CD4-positive, CD25-positive, alpha-beta regulatory T cell (primary cell): ENCODE measurements at regions not wholly inside any gene's neighbourhood (a gene's known extent, or its start where the extent isn't known, plus 50 kb on each side); places are given as distances from the start of the nearest gene placed in this dataset.

ENCODE experiments used
- ATAC-seq, 2 donors: fragments of 150-1000 bp; cut with Tn5 transposase; one replicate each; pipeline ENCODE4 v1.10.0; 2021; ENCODE audit warnings: low read depth in 2 of 2, moderate number of reproducible peaks in 2 of 2, moderate library complexity in 1 of 2
- DNase-seq, 3 donors: peaks; one replicate each; pipeline versions ENCODE4 v3.0.0 to v3.0.0-alpha.2; 2012 to 2022; ENCODE audit warnings: mixed read lengths in 1 of 3
- H3K27ac ChIP-seq: one replicate; pipeline ENCODE4 v1.7.0; 2013; ENCODE audit warnings: mild to moderate bottlenecking, low read length; ENCODE audit not compliant: insufficient read depth, poor library complexity, severe bottlenecking
- H3K27me3 ChIP-seq: one replicate; pipeline ENCODE4 v1.7.0; 2013; ENCODE audit warnings: low read length; ENCODE audit not compliant: control insufficient read depth, insufficient read depth
- H3K36me3 ChIP-seq: one replicate; pipeline ENCODE4 v1.7.0; 2013; ENCODE audit warnings: mild to moderate bottlenecking, low read length, moderate library complexity; ENCODE audit not compliant: control insufficient read depth, insufficient read depth
- H3K4me1 ChIP-seq: 2 replicates; pipeline ENCODE4 v1.7.0; 2013; ENCODE audit warnings: mild to moderate bottlenecking, low read length; ENCODE audit not compliant: insufficient read depth, control insufficient read depth, poor library complexity, severe bottlenecking
- H3K4me3 ChIP-seq: one replicate; pipeline ENCODE4 v1.7.0; 2013; ENCODE audit warnings: low read depth, mild to moderate bottlenecking, low read length, moderate library complexity
- H3K9me3 ChIP-seq, 2 experiments: 1 replicate in 1 of 2; 2 replicates in 1 of 2; pipeline ENCODE4 v1.7.0; 2013; ENCODE audit warnings: low read length in 2 of 2, mild to moderate bottlenecking in 1 of 2, moderate library complexity in 1 of 2; ENCODE audit not compliant: control insufficient read depth in 2 of 2
- H3K27ac Mint-ChIP-seq, 3 donors: one replicate each; pipeline ENCODE4 v1.8.0; 2020 to 2022; ENCODE audit warnings: mild to moderate bottlenecking in 3 of 3, mixed read lengths in 3 of 3, moderate library complexity in 2 of 3
- H3K27me3 Mint-ChIP-seq: one replicate; pipeline ENCODE4 v1.8.0; 2022; ENCODE audit warnings: mild to moderate bottlenecking, mixed read lengths
- H3K36me3 Mint-ChIP-seq: one replicate; pipeline ENCODE4 v1.8.0; 2020; ENCODE audit warnings: mixed read lengths
- H3K4me1 Mint-ChIP-seq, 4 donors: one replicate each; pipeline ENCODE4 v1.8.0; 2020 to 2022; ENCODE audit warnings: mixed read lengths in 4 of 4, mild to moderate bottlenecking in 1 of 4
- H3K4me3 Mint-ChIP-seq, 4 donors: one replicate each; pipeline ENCODE4 v1.8.0; 2020 to 2022; ENCODE audit warnings: mild to moderate bottlenecking in 4 of 4, mixed read lengths in 4 of 4, moderate library complexity in 3 of 4
- H3K9me3 Mint-ChIP-seq, 7 donors: one replicate each; pipeline ENCODE4 v1.8.0; 2020 to 2022; ENCODE audit warnings: mixed read lengths in 7 of 7, mild to moderate bottlenecking in 3 of 7, moderate library complexity in 2 of 7

DNA sequence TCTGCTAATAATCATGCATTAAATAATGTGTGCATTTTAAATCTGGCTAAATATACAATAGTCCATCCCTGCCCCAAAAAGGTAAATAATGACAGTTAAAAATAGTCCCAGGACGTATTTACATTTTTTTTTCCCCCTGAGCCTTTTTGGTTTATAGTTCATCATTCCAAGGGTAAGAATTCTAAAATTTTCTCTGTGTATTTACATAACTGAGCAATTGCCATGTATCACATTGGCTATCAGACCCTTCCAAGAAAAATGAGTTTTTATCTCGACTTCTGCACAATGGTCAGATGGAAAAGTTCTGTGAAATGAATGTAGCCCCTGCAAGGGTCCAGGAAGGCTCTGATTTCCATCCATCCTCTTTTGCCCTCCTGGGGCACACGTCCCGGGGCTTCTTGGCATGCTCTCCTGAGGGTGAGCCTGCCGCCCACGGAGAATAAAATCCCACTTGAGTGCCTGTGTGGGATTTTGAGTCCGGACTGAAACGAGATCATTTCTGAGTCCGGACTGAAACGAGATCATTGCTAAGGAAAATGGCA, 94.1 kb upstream of the ANO1 start:
- Histone ChIP-seq H3K27me3 (peaks cover 2% of the 10 kb centered on the region), H3K36me3 (no peaks in the 10 kb centered on the region), H3K4me3 (no peak overlapping the region), H3K27ac (no peak overlapping the region), H3K9me3 (no peaks in the 10 kb centered on the region), H3K4me1 (no peaks in the 10 kb centered on the region)
- H3K4me3 Mint-ChIP-seq = peak overlapping the region in 1 of 4 donors; percentile 43
- H3K27ac Mint-ChIP-seq = no peak overlapping the region
- peaks cover 0 to 6% (median 0%) of the 10 kb centered on the region in 7 donors for H3K9me3 Mint-ChIP-seq
- peaks cover 0 to 5% (median 0%) of the 10 kb centered on the region in 4 donors for H3K4me1 Mint-ChIP-seq
- no peaks in the 10 kb centered on the region for H3K36me3 Mint-ChIP-seq
- H3K27me3 Mint-ChIP-seq = peaks cover 41% of the 10 kb centered on the region
- DNase-seq (no peak), ATAC-seq (no peak)

- H3K4me3 ChIP-seq = no peak overlapping the region
- H3K4me1 ChIP-seq = no peaks in the 10 kb centered on the region
- DNase-seq = no peak
- no peak overlapping the region for H3K27ac ChIP-seq
- H3K9me3 Mint-ChIP-seq = peaks cover 0 to 6% (median 0%) of the 10 kb centered on the region in 7 donors
- H3K36me3 Mint-ChIP-seq = no peaks in the 10 kb centered on the region
- H3K9me3 ChIP-seq = no peaks in the 10 kb centered on the region
- ATAC-seq = no peak
- no peaks in the 10 kb centered on the region for H3K36me3 ChIP-seq
- peaks cover 38% of the 10 kb centered on the region for H3K27me3 Mint-ChIP-seq
- H3K4me3 Mint-ChIP-seq = peak overlapping the region in 1 of 4 donors; percentile 3
- H3K27ac Mint-ChIP-seq = no peak overlapping the region
- H3K4me1 Mint-ChIP-seq = peaks cover 0 to 5% (median 0%) of the 10 kb centered on the region in 4 donors
- peaks cover 2% of the 10 kb centered on the region for H3K27me3 ChIP-seq
These were observed 93.5 kb upstream of the ANO1 start for GRCh38 chr11:69984457-69985261.

- Histone ChIP-seq H3K4me3 (no peak overlapping the region), H3K27me3 (peaks cover 2% of the 10 kb centered on the region), H3K27ac (no peak overlapping the region), H3K36me3 (no peaks in the 10 kb centered on the region), H3K9me3 (no peaks in the 10 kb centered on the region), H3K4me1 (no peaks in the 10 kb centered on the region)
- DNase-seq (no peak), ATAC-seq (no peak)
- no peak overlapping the region for H3K27ac Mint-ChIP-seq
- peaks cover 0 to 5% (median 0%) of the 10 kb centered on the region in 4 donors for H3K4me1 Mint-ChIP-seq
- H3K9me3 Mint-ChIP-seq = peaks cover 0 to 6% (median 0%) of the 10 kb centered on the region in 7 donors
- no peaks in the 10 kb centered on the region for H3K36me3 Mint-ChIP-seq
- peaks cover 40% of the 10 kb centered on the region for H3K27me3 Mint-ChIP-seq
- H3K4me3 Mint-ChIP-seq = no peak overlapping the region
These were observed 92.8 kb upstream of the ANO1 start for GRCh38 chr11:69985331-69985640.

DNA sequence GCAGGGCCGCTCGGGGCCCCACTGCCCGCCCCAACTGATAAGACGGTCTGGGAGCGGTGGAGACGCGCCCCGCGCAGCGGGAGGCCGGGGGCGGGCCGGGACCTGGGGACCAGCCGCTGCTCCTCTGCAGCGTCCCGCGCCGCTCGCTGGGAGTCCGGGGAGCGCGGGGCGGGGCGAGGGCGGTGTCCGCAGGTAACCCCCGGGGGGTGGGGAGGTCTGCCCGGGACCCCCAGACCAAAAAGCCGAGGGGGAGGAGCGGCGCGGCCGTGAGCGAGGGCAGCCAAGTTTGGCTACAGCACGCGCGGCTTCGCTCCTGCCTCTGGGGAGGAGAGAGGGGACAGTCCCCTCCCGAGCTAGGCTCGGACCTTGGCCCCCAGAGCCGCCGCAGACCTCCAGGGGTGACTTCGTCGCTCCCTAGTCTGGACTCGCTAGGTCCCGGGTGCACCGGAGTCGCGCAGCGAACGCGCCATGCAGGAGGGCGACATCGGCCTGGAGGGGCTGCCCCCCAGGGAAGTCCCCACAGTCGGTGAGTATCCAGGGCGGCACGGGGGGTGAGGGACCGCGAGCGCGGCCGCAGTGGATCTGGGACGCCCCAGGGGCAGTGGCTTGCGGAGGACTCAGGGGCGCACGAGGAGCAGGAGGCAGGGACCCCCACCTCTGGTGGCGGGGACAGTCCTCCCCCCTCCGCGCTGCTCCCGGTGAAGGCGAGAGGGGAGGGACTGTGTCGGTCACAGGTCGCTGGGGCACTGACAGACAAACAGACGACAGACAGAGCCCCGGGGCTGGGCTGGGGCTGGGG, 92.3 kb upstream of the ANO1 start:
- ATAC-seq = no peak
- Histone ChIP-seq H3K27me3 (peaks cover 2% of the 10 kb centered on the region), H3K36me3 (no peaks in the 10 kb centered on the region), H3K27ac (no peak overlapping the region), H3K4me3 (no peak overlapping the region), H3K4me1 (no peaks in the 10 kb centered on the region), H3K9me3 (no peaks in the 10 kb centered on the region)
- Mint-ChIP-seq H3K4me3 (no peak overlapping the region), H3K27me3 (peaks cover 46% of the 10 kb centered on the region), H3K27ac (no peak overlapping the region), H3K36me3 (no peaks in the 10 kb centered on the region), H3K4me1 (peaks cover 0 to 5% (median 0%) of the 10 kb centered on the region in 4 donors), H3K9me3 (peaks cover 0 to 6% (median 0%) of the 10 kb centered on the region in 7 donors)
- no peak for DNase-seq

- peaks cover 46% of the 10 kb centered on the region for H3K27me3 Mint-ChIP-seq
- no peak overlapping the region for H3K4me3 ChIP-seq
- H3K4me1 ChIP-seq = no peaks in the 10 kb centered on the region
- H3K36me3 Mint-ChIP-seq = no peaks in the 10 kb centered on the region
- no peak overlapping the region for H3K27ac ChIP-seq
- H3K9me3 Mint-ChIP-seq = peaks cover 0 to 6% (median 0%) of the 10 kb centered on the region in 7 donors
- H3K36me3 ChIP-seq = no peaks in the 10 kb centered on the region
- peaks cover 0 to 5% (median 0%) of the 10 kb centered on the region in 4 donors for H3K4me1 Mint-ChIP-seq
- H3K27me3 ChIP-seq = peaks cover 4% of the 10 kb centered on the region
- no peak overlapping the region for H3K27ac Mint-ChIP-seq
- H3K4me3 Mint-ChIP-seq = no peak overlapping the region
- DNase-seq (no peak), ATAC-seq (no peak)
- no peaks in the 10 kb centered on the region for H3K9me3 ChIP-seq
These were observed 91.7 kb upstream of the ANO1 start for GRCh38 chr11:69986440-69986787.

DNA sequence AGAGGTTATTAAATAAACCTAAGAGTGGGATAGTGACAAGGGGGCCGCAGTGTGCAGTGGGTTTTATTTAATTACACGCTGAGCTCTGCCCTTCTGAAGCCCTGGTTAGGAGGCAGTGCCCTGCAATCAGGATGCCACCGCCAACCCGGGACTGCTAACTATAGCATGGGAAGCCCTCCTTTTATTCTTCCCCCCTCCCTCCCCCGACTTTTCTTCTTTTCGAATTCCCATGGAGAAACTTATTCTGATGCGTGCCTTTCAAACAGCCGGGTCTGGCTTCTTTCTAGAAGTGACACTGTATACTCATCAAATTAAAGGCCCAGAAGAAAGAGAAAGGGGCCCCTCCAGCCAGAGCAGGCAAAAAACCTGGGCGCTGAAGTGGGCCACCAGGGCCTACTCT, 91.3 kb upstream of the ANO1 start:
- Histone ChIP-seq H3K27ac (no peak overlapping the region), H3K9me3 (no peaks in the 10 kb centered on the region), H3K36me3 (no peaks in the 10 kb centered on the region), H3K27me3 (peaks cover 4% of the 10 kb centered on the region), H3K4me1 (no peaks in the 10 kb centered on the region), H3K4me3 (no peak overlapping the region)
- no peak for ATAC-seq
- Mint-ChIP-seq H3K9me3 (peaks cover 0 to 3% (median 0%) of the 10 kb centered on the region in 7 donors), H3K4me3 (no peak overlapping the region), H3K27ac (no peak overlapping the region), H3K27me3 (peaks cover 46% of the 10 kb centered on the region), H3K36me3 (no peaks in the 10 kb centered on the region), H3K4me1 (peaks cover 0 to 5% (median 0%) of the 10 kb centered on the region in 4 donors)
- no peak for DNase-seq

DNA sequence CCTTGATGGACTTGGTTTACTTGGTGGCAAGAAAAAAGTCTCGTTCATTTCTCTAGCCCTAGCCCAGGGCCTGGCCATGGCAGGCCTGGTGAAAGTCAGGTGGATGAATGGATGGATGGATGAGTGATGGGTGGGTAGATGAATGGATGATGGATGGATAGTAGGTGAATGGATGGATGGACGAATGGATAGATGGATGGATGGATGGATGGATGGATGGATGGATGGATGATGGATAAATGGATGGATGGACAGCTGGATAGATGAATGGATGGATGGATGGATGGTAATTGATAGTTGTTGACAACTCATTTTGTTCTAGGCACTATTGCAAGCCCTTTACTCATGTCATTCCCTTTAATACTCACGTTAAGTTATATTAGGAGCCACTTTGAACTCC, 86.1 kb upstream of the ANO1 start:
- Mint-ChIP-seq H3K36me3 (no peaks in the 10 kb centered on the region), H3K4me1 (no peaks in the 10 kb centered on the region), H3K27me3 (peaks cover 27% of the 10 kb centered on the region), H3K9me3 (peaks cover 0 to 16% (median 3%) of the 10 kb centered on the region in 7 donors), H3K4me3 (no peak overlapping the region), H3K27ac (no peak overlapping the region)
- Histone ChIP-seq H3K9me3 (peaks cover 0 to 4% of the 10 kb centered on the region in 2 experiments), H3K4me1 (no peaks in the 10 kb centered on the region), H3K27ac (no peak overlapping the region), H3K36me3 (no peaks in the 10 kb centered on the region), H3K4me3 (no peak overlapping the region), H3K27me3 (peaks cover 4% of the 10 kb centered on the region)
- DNase-seq (no peak), ATAC-seq (no peak)
